Kidney tubule cell (primary cell): ENCODE measurements at regions not wholly inside any gene's neighbourhood (a gene's known extent, or its start where the extent isn't known, plus 50 kb on each side); places are given as distances from the start of the nearest gene placed in this dataset.
"Not testable (repeated sequence)": the region's sequence is repeated elsewhere in the genome, so short reads cannot be mapped to it uniquely, and the experiment has no call there.

Experiments
- DNase-seq: peaks from one replicate; pipeline ENCODE4 v3.0.0-alpha.2; 2018; ENCODE audit warnings: low spot score

- no peak for DNase-seq
Measured at GRCh38 chr6:776528-776931, 83.6 kb upstream of the EXOC2 start.

DNA sequence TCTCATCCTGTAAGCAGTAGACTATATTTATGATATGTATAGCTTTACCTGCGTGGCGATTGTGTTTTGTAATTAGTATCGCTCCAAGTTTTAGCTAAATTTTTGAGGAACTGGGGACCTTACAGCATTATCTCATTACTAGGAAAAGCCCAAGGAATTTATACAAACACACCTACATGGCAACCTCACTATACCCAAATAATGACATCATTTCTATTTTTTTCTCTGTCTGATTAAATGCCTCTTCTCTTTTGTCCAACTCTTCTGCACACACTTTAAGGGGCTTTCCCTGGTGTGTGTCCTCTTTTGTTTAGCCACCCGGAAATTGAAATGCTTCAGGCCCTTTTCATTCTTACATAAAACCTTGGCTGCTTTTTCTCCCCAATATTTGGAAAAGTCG is 82.9 kb upstream of the EXOC2 start:
- DNase-seq = peak; percentile 29

- not testable (repeated sequence) for DNase-seq
Measured at GRCh38 chr6:771683-772082, 78.7 kb upstream of the EXOC2 start.

DNA sequence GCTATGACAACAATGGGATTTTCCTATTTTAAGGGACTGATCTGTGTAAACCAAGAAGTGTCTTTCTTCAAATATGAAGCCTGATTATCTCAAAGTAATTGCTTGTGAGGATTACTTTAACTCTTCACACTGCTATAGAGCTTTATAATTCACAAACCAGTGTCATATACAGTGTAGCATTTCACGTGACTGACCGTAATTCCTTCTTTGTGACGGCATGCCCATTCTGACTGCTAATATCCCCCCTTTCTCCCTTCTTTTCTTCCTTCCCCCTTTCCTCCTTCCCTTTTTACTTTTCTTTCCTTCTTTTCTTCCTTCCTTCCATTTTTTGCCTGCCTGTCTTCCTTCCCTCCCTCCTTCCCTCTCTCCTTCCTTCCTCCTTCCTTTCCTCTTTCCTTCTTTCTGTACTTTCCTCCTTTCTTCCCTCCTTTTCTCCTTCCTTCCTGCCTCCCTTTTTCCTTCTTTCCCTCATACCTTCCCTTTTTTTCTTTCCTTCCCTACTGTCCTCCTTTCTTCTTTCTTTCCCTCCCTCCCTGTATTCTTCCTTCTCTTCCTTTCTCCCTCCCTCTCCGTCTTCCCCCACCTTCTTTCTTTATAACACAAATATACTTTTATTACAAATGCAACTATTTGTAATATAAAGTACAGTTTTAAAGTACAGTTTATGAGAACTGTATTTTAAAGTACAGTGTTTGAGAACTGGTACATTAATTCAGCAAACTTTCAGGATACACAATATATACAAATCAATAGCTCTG is 75.0 kb upstream of the EXOC2 start:
- DNase-seq = no peak

DNA sequence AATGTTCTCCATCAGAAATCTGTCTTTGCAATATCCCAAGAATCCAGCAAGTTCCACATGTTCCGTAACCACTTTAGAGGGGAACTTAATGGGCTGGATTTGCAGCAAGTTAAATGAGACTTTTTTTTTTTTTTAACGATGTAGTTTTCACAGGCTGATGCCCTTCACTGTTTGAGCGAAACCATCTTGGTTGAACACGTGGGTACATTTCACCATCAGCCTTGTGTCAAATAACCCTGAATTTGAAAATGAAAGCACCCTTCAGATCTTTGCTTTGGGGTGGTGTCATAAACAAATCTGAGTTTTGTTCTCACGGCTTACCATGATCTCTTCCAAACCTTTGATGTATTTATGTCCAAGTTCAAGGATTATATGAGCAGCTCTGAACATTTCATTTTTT is 73.7 kb upstream of the EXOC2 start:
- no peak for DNase-seq

DNA sequence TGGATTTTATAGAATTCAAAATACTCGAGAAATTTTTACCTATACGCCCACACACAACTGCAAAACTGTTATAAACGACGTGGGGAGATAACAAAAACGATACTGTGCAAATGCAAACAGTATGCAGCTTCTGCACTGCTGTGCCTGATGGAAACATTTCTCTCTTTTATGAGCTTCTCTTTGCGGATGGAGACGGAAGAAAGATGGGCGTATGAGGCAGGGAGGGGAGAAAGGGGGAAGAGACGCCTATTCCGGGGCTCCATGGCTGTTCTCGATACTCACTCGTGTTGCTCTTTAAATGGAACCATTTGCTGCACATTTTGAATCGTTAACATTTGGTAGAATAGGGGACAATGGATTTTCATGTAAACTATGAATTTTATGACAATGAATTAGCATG is 69.1 kb upstream of the EXOC2 start:
- DNase-seq = no peak

GRCh38 chr6:760982-761955 is 68.3 kb upstream of the EXOC2 start:
- DNase-seq = no peak

DNA sequence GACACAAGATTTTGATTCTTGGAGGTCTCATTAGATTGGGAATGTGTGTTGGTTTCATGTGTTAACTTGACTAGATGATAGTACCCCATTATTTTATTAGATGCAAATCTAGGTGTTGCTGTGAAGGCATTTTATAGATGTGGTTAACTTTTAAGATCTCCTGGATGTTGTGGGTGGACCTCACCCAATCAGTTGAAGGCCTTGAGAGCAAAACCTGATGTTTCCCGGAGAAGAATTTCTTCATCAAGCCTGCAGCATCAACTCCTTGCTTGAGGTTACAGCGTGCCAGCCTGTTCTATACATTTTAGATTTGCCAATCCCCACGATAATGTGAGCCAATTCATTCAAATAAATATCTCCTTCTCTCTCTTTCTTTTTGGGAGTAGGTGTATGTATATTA is 66.8 kb upstream of the EXOC2 start:
- no peak for DNase-seq

GRCh38 chr6:756224-756623 is 63.3 kb upstream of the EXOC2 start:
- no peak for DNase-seq

DNA sequence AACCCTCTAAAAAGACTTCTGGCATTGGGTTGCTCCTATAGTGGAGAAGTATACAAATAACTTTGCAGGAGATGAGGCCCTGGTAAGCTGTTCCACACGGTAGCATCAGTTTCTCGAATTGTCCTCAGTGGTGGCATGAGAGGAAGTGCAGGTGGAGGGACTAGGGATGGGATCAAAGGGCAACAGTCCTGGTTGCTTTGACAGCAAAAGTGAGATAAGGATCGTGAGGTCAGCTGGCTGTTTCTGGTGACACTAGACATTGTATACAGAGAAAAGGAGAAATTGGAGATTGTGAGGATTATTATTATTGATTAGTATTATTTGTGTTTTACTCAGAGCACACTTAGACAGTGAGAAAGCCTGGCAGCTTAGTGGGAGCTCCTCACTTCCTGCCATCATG is 61.3 kb upstream of the EXOC2 start:
- DNase-seq = no peak

DNA sequence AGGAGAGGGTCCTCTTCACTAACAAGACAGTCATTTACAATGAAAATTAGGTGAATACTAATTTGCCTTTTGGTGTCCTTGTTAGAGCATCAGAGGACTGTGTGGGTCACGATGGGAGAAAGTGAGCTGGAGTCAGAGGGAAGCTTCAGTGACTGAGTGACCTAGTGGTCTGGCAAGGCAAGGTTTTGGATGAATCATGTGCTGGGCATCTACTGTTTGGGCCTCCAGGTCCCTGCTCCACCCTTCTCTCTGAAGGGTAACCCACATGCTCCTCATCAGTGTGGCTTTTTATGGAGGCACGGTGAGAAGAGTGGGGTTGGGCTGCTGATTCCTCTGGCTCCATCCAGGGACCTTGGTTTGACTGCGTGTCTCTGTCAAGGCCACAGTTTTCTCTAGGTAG is 60.5 kb upstream of the EXOC2 start:
- peak; percentile 5 for DNase-seq

GRCh38 chr6:752438-752837 is 59.5 kb upstream of the EXOC2 start:
- DNase-seq = no peak

DNA sequence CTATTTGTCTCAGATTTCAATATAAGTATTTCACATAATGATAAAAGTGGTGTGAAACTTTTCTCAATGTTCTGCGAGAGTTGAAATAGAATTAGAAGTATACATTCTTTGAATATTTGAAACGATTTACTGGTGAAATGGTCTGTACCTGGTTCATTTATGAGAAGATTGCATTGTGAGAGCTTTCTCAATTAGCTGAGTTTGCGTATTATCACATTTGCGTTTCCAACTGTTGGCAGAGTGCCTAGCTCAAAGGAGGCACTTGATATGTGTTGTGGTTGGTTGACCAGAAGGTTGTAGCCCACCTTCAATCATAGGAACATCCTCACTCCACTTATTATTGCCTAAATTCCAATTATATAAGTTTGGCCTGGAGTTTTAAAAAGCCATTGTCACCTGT is 58.8 kb upstream of the EXOC2 start:
- no peak for DNase-seq

GRCh38 chr6:747921-748320 is 55.0 kb upstream of the EXOC2 start:
- DNase-seq = no peak

DNA sequence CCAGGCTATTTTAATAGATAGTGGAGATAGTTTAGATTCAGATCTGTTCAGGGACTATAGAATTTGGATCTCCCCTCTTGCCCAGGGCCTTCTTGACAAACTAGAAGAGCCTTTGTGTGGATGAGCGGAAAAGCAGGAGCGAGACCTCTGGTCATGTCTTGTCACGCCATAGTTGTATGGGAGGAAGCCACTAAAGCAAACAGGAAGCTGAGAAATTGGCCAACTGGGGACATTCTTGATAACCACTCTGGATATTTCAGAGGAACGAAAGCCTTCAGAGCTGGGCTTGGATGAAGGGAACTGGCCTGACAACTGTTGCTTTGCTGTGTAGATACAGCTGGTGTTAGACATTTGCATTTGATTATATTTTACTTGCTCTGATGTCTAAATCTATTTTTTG is 54.1 kb upstream of the EXOC2 start:
- DNase-seq = no peak

DNA sequence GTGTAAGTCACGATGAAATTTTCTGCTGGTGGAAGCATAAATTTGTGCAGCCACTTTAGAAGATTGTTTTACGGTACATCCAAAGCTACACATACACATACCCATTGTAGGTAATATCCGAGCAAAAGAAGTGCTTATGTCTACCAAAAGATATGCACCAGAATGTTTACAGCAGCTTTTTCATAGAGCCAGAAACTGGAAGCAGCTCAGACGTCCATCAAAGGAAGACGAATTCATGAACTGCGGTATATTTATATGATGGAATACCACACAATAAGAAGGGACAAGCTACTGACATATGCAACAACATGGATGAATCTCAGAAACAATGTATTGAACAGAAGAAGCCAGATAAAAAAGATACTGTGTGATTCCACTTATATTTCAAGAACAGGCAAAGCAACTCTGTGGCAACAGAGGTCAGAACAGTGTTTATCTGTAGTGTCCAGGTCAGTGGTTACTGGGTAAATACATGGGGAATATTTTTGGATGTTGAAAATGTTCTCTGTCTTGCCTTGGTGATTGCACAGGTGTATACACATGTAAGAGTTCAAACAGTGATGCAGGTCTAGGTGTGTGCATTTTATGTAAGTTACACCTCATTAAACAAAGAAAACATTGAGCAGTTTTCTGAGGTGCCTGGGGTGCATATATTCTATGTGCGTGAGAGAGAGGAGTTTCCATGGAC is 51.9 kb upstream of the EXOC2 start:
- DNase-seq = no peak

GRCh38 chr6:743320-744096 is 50.6 kb upstream of the EXOC2 start:
- no peak for DNase-seq
